Type B pancreatic cell (in vitro differentiated cells): ENCODE measurements at regions not wholly inside any gene's neighbourhood (a gene's known extent, or its start where the extent isn't known, plus 50 kb on each side); places are given as distances from the start of the nearest gene placed in this dataset.

Experiments
- DNase-seq: peaks from one replicate; pipeline ENCODE4 v3.0.0; 2021; ENCODE audit warnings: mixed read lengths; ENCODE audit not compliant: unreplicated experiment; ENCODE audit errors: extremely low spot score
- H3K27ac Mint-ChIP-seq: 2 replicates; pipeline ENCODE4 v1.8.0; 2021; ENCODE audit warnings: mild to moderate bottlenecking, mixed read lengths
- H3K27me3 Mint-ChIP-seq: 2 replicates; pipeline ENCODE4 v1.8.0; 2021; ENCODE audit warnings: mixed read lengths
- H3K36me3 Mint-ChIP-seq: 2 replicates; pipeline ENCODE4 v1.8.0; 2021; ENCODE audit warnings: mixed read lengths
- H3K4me1 Mint-ChIP-seq: one replicate; pipeline ENCODE4 v1.8.0; 2021; ENCODE audit warnings: mixed read lengths; ENCODE audit not compliant: unreplicated experiment
- H3K4me3 Mint-ChIP-seq: 2 replicates; pipeline ENCODE4 v1.8.0; 2021; ENCODE audit warnings: mild to moderate bottlenecking, mixed read lengths
- H3K9me3 Mint-ChIP-seq: 2 replicates; pipeline ENCODE4 v1.8.0; 2021; ENCODE audit warnings: mixed read lengths
- CTCF ChIP-seq: fragments of 200-600 bp; sonication (generic); conservative IDR thresholded peaks from 2 replicates; pipeline ENCODE4 v1.5.0; 2021; ENCODE audit warnings: antibody characterized with exemption, mild to moderate bottlenecking

- TF ChIP-seq CTCF, result no peak
- no peaks in the 10 kb centered on the region for H3K4me1 Mint-ChIP-seq
- H3K27ac Mint-ChIP-seq, result no peak overlapping the region
- no peaks in the 10 kb centered on the region for H3K36me3 Mint-ChIP-seq
- no peak overlapping the region for H3K4me3 Mint-ChIP-seq
- peaks cover 5% of the 10 kb centered on the region for H3K9me3 Mint-ChIP-seq
- H3K27me3 Mint-ChIP-seq, result no peaks in the 10 kb centered on the region
- no peak for DNase-seq
These were observed 397.6 kb downstream of the RNF144B start for GRCh38 chr6:18784794-18785193.

- Mint-ChIP-seq H3K4me3 (no peak overlapping the region), H3K9me3 (peaks cover 5% of the 10 kb centered on the region), H3K36me3 (no peaks in the 10 kb centered on the region), H3K27ac (no peak overlapping the region), H3K27me3 (no peaks in the 10 kb centered on the region), H3K4me1 (no peaks in the 10 kb centered on the region)
- TF ChIP-seq CTCF, result no peak
- DNase-seq, result no peak
These were observed 398.8 kb downstream of the RNF144B start for GRCh38 chr6:18785810-18786490.

GRCh38 chr6:18792866-18793265 is 405.7 kb downstream of the RNF144B start:
- Mint-ChIP-seq H3K36me3 (no peaks in the 10 kb centered on the region), H3K9me3 (peaks cover 8% of the 10 kb centered on the region), H3K27ac (no peak overlapping the region), H3K27me3 (no peaks in the 10 kb centered on the region), H3K4me1 (peaks cover 6% of the 10 kb centered on the region), H3K4me3 (no peak overlapping the region)
- no peak for DNase-seq
- no peak for TF ChIP-seq CTCF

- Mint-ChIP-seq H3K36me3 (no peaks in the 10 kb centered on the region), H3K4me3 (no peak overlapping the region), H3K4me1 (peaks cover 6% of the 10 kb centered on the region), H3K27ac (no peak overlapping the region), H3K9me3 (peaks cover 8% of the 10 kb centered on the region), H3K27me3 (no peaks in the 10 kb centered on the region)
- TF ChIP-seq CTCF, result no peak
- no peak for DNase-seq
These were observed 408.6 kb downstream of the RNF144B start for GRCh38 chr6:18795726-18796125.

DNA sequence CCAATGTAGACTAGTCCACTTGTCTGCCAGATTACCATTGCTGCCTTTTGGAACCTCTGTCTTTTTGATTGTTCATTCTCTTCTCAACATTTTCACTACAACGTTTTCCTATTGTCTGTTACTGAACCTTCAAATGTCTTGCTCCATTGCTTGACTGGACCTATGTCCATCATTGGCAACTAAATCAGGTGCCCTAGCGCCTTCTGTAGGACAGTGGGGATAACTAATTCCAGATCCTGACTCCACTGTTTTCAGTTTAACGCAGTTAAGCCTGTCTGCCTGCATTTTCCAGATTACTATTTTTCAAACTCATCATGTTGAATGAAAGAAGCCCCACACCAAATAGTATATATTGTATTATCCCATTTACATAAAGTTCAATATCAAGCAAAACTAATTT is 433.6 kb downstream of the RNF144B start:
- Mint-ChIP-seq H3K4me3 (no peak overlapping the region), H3K27ac (no peak overlapping the region), H3K9me3 (peaks cover 4% of the 10 kb centered on the region), H3K36me3 (no peaks in the 10 kb centered on the region), H3K27me3 (peaks cover 7% of the 10 kb centered on the region), H3K4me1 (no peaks in the 10 kb centered on the region)
- DNase-seq, result no peak
- no peak for TF ChIP-seq CTCF
